Loucy (cell line): ENCODE measurements at regions not wholly inside any gene's neighbourhood (a gene's known extent, or its start where the extent isn't known, plus 50 kb on each side); places are given as distances from the start of the nearest gene placed in this dataset.

Experiments used
- EZH2phosphoT487 ChIP-seq: fragments of 200-600 bp; IDR thresholded peaks from 2 replicates; pipeline ENCODE4 v1.6.1; 2018; ENCODE audit warnings: antibody characterized with exemption, mild to moderate bottlenecking, moderate library complexity, borderline replicate concordance
- TF ChIP-seq, protein P1 (sequence below): fragments of 200-600 bp; sonication (generic); conservative IDR thresholded peaks from 2 replicates; pipeline ENCODE4 v1.5.1; 2014; ENCODE audit warnings: mild to moderate bottlenecking, antibody characterized with exemption, low read length

DNA sequence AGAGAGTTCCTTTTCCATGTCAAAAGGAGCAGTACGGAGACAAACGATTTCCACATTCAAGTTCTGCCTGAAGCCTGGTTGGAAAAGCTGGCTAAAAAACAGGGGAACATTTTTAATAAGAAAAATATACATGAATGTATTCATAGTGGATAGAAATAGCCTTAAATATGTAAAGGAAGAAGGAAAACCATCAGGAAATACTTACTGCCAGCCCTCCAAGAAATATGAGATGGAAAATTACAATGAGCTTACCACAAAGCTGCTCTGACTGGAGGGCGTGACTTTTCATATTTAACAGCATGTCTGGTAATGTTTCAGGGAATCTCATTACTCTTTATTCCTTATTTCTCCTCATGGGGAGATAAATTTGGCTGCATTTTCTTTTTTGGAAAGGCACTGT is 75.9 kb upstream of the ZDHHC17 start:
- TF ChIP-seq, protein P1, sequence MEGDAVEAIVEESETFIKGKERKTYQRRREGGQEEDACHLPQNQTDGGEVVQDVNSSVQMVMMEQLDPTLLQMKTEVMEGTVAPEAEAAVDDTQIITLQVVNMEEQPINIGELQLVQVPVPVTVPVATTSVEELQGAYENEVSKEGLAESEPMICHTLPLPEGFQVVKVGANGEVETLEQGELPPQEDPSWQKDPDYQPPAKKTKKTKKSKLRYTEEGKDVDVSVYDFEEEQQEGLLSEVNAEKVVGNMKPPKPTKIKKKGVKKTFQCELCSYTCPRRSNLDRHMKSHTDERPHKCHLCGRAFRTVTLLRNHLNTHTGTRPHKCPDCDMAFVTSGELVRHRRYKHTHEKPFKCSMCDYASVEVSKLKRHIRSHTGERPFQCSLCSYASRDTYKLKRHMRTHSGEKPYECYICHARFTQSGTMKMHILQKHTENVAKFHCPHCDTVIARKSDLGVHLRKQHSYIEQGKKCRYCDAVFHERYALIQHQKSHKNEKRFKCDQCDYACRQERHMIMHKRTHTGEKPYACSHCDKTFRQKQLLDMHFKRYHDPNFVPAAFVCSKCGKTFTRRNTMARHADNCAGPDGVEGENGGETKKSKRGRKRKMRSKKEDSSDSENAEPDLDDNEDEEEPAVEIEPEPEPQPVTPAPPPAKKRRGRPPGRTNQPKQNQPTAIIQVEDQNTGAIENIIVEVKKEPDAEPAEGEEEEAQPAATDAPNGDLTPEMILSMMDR, result no peak
- no peak for TF ChIP-seq EZH2phosphoT487
